Mucosa of gallbladder (tissue), 1 donor: ENCODE measurements at regions not wholly inside any gene's neighbourhood (a gene's known extent, or its start where the extent isn't known, plus 50 kb on each side); places are given as distances from the start of the nearest gene placed in this dataset.
"Not testable (repeated sequence)": the region's sequence is repeated elsewhere in the genome, so short reads cannot be mapped to it uniquely, and the experiment has no call there.

Source experiments
- DNase-seq: peaks from one replicate; pipeline ENCODE4 v3.0.0-alpha.2; 2020; ENCODE audit warnings: low spot score
- donor health status: DM: no; HTN: no; CAD: no.

- DNase-seq = no peak
Observed at GRCh38 chr13:66154354-66154753, 1075.8 kb downstream of the PCDH9 start.

GRCh38 chr13:66152596-66152995 lies 1077.5 kb downstream of the PCDH9 start:
- DNase-seq = no peak

- DNase-seq = not testable (repeated sequence)
Observed at GRCh38 chr13:66144357-66144756, 1085.8 kb downstream of the PCDH9 start.

- DNase-seq = no peak
Observed at GRCh38 chr13:66139701-66140100, 1090.4 kb downstream of the PCDH9 start.

- DNase-seq = no peak
Observed at GRCh38 chr13:66139250-66139649, 1090.9 kb downstream of the PCDH9 start.

- no peak for DNase-seq
Observed at GRCh38 chr13:66138172-66138811, 1091.8 kb downstream of the PCDH9 start.

GRCh38 chr13:66137384-66137783 lies 1092.8 kb downstream of the PCDH9 start:
- no peak for DNase-seq

GRCh38 chr13:66128692-66129269 lies 1101.4 kb downstream of the PCDH9 start:
- DNase-seq = no peak

GRCh38 chr13:66128201-66128600 lies 1101.9 kb downstream of the PCDH9 start:
- no peak for DNase-seq

- DNase-seq = no peak
Observed at GRCh38 chr13:66117563-66117962, 1112.6 kb downstream of the PCDH9 start.

- no peak for DNase-seq
Observed at GRCh38 chr13:66113882-66114526, 1116.1 kb downstream of the PCDH9 start.

GRCh38 chr13:66111628-66112027 lies 1118.5 kb downstream of the PCDH9 start:
- DNase-seq = no peak

- no peak for DNase-seq
Observed at GRCh38 chr13:66106246-66106645, 1123.9 kb downstream of the PCDH9 start.

GRCh38 chr13:66102864-66103263 lies 1127.3 kb downstream of the PCDH9 start:
- no peak for DNase-seq

- DNase-seq = no peak
Observed at GRCh38 chr13:66099825-66100224, 1130.3 kb downstream of the PCDH9 start.

- DNase-seq = no peak
Observed at GRCh38 chr13:66098931-66099628, 1131.1 kb downstream of the PCDH9 start.

- DNase-seq = no peak
Observed at GRCh38 chr13:66089711-66090110, 1140.4 kb downstream of the PCDH9 start.

GRCh38 chr13:66087269-66087710 lies 1142.8 kb downstream of the PCDH9 start:
- DNase-seq = no peak

GRCh38 chr13:66077132-66077689 lies 1152.9 kb downstream of the PCDH9 start:
- DNase-seq = no peak

GRCh38 chr13:66076417-66076816 lies 1153.7 kb downstream of the PCDH9 start:
- no peak for DNase-seq

GRCh38 chr13:66074018-66074615 lies 1156.0 kb downstream of the PCDH9 start:
- no peak for DNase-seq

- not testable (repeated sequence) for DNase-seq
Observed at GRCh38 chr13:66072097-66072496, 1158.0 kb downstream of the PCDH9 start.
